ENCODE measurements at regions not wholly inside any gene's neighbourhood (a gene's known extent, or its start where the extent isn't known, plus 50 kb on each side); places are given as distances from the start of the nearest gene placed in this dataset.

DNA sequence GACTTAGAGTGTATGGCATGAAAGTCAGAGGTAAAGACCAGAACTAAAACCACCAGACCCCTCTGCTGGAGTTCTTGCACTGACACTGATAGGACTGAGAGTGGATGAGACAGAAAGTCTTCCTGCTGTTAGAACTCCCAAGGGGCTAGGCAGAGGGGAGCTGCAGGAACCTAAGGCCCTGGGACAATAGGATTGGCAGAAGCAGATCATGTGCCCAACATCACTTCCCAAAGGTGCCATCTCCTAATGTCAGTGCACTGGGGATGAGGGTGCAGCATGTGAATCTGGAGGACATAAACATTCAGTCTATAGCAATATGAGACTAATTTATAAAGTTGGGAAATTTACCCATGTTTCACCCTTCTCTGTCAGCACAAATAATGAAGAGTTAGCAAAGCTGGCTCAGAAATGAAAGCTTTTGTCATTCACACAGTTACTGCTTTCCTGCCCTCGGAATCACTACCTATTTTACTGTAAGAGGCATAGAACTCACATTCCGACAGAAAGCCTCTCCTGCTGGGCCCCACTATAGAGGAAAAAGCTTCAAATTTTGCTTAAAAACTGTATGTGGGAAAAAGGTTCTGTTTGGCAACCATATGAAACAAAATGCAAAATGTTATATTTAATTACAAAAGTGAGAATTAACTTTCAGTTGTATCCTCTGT, 49.9 kb upstream of the SSX2IP start:
- ATAC-seq: no peak
- no peak overlapping the region for H3K27ac Mint-ChIP-seq
- H3K4me1 Mint-ChIP-seq: peaks cover 14% of the 10 kb centered on the region

More for the DNA sequence above, 49.9 kb upstream of the SSX2IP start:
- no peak for DNase-seq
- Mint-ChIP-seq H3K4me3 (no peak overlapping the region), H3K9me3 (no peaks in the 10 kb centered on the region), H3K27me3 (peaks cover 11% of the 10 kb centered on the region)

All from stimulated activated naive CD8-positive, alpha-beta T cell treated with anti-CD3 and anti-CD28 coated beads, Interleukin-15, amount 100 ng/mL, for 72 hours (primary cell).